ENCODE measurements at regions not wholly inside any gene's neighbourhood (a gene's known extent, or its start where the extent isn't known, plus 50 kb on each side); places are given as distances from the start of the nearest gene placed in this dataset.

DNA sequence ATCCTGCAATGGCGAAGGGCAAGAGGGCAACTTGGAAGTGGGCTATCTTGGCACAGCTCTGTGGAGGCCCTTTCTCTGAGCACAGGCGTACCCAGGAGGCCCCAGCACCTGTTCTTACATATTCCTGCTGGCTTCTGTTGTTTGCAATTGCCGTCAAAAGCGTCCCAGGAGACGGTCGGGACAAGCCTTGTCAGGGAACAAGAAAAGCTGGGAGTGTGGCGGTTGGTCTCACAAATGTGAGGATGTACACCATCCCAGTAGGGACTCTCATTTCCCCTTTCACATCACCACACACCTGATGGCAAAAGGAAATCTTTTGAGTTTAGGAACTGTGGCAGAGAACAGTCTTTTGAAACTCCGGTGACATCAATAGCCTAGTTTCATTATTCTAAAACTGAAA, 94.7 kb upstream of the EFEMP1 start:
- H2AFZ ChIP-seq (ENCODE audit: low read length), result no peak overlapping the region
- H3K79me2 ChIP-seq (ENCODE audit: insufficient read depth, low read length), result no peaks in the 10 kb centered on the region
- H3K9ac ChIP-seq (ENCODE audit: low read depth, low read length, poor library complexity, severe bottlenecking), result no peak overlapping the region
- no peaks in the 10 kb centered on the region for H3F3A ChIP-seq (ENCODE audit: low read depth)
- H3K27me3 ChIP-seq (ENCODE audit: insufficient read depth, low read length, poor library complexity, severe bottlenecking), result no peaks in the 10 kb centered on the region
- no peaks in the 10 kb centered on the region for H3K9me3 ChIP-seq (ENCODE audit: insufficient read depth, low read depth, low read length)
- H4K20me1 ChIP-seq (ENCODE audit: insufficient read depth, low read length, poor library complexity, severe bottlenecking), result no peaks in the 10 kb centered on the region
- H3K4me2 ChIP-seq (ENCODE audit: low read depth, low read length, poor library complexity, severe bottlenecking), result no peak overlapping the region
- no peaks in the 10 kb centered on the region for H3K36me3 ChIP-seq (ENCODE audit: insufficient read depth, low read length)
- H3K9me2 ChIP-seq (replicated peaks; ENCODE audit: low read depth, low read length), result no peaks in the 10 kb centered on the region
- no peaks in the 10 kb centered on the region for H3K4me1 ChIP-seq (ENCODE audit: insufficient read depth, low read length, poor library complexity, severe bottlenecking)
- H3K4me3 ChIP-seq (ENCODE audit: low read length, poor library complexity, severe bottlenecking), result no peak overlapping the region
- TF ChIP-seq, protein P1, sequence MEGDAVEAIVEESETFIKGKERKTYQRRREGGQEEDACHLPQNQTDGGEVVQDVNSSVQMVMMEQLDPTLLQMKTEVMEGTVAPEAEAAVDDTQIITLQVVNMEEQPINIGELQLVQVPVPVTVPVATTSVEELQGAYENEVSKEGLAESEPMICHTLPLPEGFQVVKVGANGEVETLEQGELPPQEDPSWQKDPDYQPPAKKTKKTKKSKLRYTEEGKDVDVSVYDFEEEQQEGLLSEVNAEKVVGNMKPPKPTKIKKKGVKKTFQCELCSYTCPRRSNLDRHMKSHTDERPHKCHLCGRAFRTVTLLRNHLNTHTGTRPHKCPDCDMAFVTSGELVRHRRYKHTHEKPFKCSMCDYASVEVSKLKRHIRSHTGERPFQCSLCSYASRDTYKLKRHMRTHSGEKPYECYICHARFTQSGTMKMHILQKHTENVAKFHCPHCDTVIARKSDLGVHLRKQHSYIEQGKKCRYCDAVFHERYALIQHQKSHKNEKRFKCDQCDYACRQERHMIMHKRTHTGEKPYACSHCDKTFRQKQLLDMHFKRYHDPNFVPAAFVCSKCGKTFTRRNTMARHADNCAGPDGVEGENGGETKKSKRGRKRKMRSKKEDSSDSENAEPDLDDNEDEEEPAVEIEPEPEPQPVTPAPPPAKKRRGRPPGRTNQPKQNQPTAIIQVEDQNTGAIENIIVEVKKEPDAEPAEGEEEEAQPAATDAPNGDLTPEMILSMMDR (conservative IDR thresholded peaks at IDR 0.05; ENCODE audit: low read length), result no peak
- no peak for TF ChIP-seq EZH2phosphoT487 (IDR thresholded peaks at IDR 0.05; ENCODE audit: borderline replicate concordance)

DNA sequence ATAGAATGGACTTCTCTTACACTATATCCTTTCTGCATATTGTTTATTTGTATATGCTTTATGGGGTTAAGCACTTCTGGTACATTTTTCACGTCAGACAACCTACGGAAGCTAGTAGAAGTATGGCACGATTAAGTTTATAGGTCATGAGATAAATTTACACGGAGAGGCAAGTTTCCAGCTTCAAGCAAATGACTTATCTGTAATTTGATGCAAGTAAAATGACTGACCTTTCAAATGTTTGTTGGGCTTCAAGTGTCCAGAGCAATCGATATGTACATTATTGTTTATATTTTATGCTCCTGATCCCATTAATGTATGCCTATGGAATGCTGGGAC, 97.5 kb upstream of the EFEMP1 start:
- Histone ChIP-seq H3K9me3 (ENCODE audit: insufficient read depth, low read depth, low read length) (no peaks in the 10 kb centered on the region), H3K36me3 (ENCODE audit: insufficient read depth, low read length) (no peaks in the 10 kb centered on the region), H3K4me1 (ENCODE audit: insufficient read depth, low read length, poor library complexity, severe bottlenecking) (no peaks in the 10 kb centered on the region), H3K4me3 (ENCODE audit: low read length, poor library complexity, severe bottlenecking) (no peak overlapping the region), H4K20me1 (ENCODE audit: insufficient read depth, low read length, poor library complexity, severe bottlenecking) (no peaks in the 10 kb centered on the region), H2AFZ (ENCODE audit: low read length) (no peak overlapping the region), H3K9ac (ENCODE audit: low read depth, low read length, poor library complexity, severe bottlenecking) (no peak overlapping the region), H3F3A (ENCODE audit: low read depth) (no peaks in the 10 kb centered on the region), H3K4me2 (ENCODE audit: low read depth, low read length, poor library complexity, severe bottlenecking) (no peak overlapping the region), H3K27me3 (ENCODE audit: insufficient read depth, low read length, poor library complexity, severe bottlenecking) (no peaks in the 10 kb centered on the region), H3K9me2 (replicated peaks; ENCODE audit: low read depth, low read length) (no peaks in the 10 kb centered on the region), H3K79me2 (ENCODE audit: insufficient read depth, low read length) (no peaks in the 10 kb centered on the region)
- no peak for TF ChIP-seq EZH2phosphoT487 (IDR thresholded peaks at IDR 0.05; ENCODE audit: borderline replicate concordance)
- TF ChIP-seq, protein P1 (conservative IDR thresholded peaks at IDR 0.05; ENCODE audit: low read length), result no peak

GRCh38 chr2:56021579-56021978, 98.0 kb upstream of the EFEMP1 start:
- no peaks in the 10 kb centered on the region for H3K79me2 ChIP-seq (ENCODE audit: insufficient read depth, low read length)
- H3K36me3 ChIP-seq (ENCODE audit: insufficient read depth, low read length), result no peaks in the 10 kb centered on the region
- no peak overlapping the region for H2AFZ ChIP-seq (ENCODE audit: low read length)
- H3K9me2 ChIP-seq (replicated peaks; ENCODE audit: low read depth, low read length), result no peaks in the 10 kb centered on the region
- H3K9me3 ChIP-seq (ENCODE audit: insufficient read depth, low read depth, low read length), result no peaks in the 10 kb centered on the region
- no peaks in the 10 kb centered on the region for H3K27me3 ChIP-seq (ENCODE audit: insufficient read depth, low read length, poor library complexity, severe bottlenecking)
- no peak overlapping the region for H3K4me2 ChIP-seq (ENCODE audit: low read depth, low read length, poor library complexity, severe bottlenecking)
- no peak overlapping the region for H3K4me3 ChIP-seq (ENCODE audit: low read length, poor library complexity, severe bottlenecking)
- no peaks in the 10 kb centered on the region for H3K4me1 ChIP-seq (ENCODE audit: insufficient read depth, low read length, poor library complexity, severe bottlenecking)
- no peaks in the 10 kb centered on the region for H4K20me1 ChIP-seq (ENCODE audit: insufficient read depth, low read length, poor library complexity, severe bottlenecking)
- TF ChIP-seq EZH2phosphoT487 (IDR thresholded peaks at IDR 0.05; ENCODE audit: borderline replicate concordance), result no peak
- TF ChIP-seq, protein P1 (conservative IDR thresholded peaks at IDR 0.05; ENCODE audit: low read length), result no peak
- H3K9ac ChIP-seq (ENCODE audit: low read depth, low read length, poor library complexity, severe bottlenecking), result no peak overlapping the region
- no peaks in the 10 kb centered on the region for H3F3A ChIP-seq (ENCODE audit: low read depth)
